ENCODE measurements at regions not wholly inside any gene's neighbourhood (a gene's known extent, or its start where the extent isn't known, plus 50 kb on each side); places are given as distances from the start of the nearest gene placed in this dataset.
"Not testable (repeated sequence)": the region's sequence is repeated elsewhere in the genome, so short reads cannot be mapped to it uniquely, and the experiment has no call there.

GRCh38 chr3:89533275-89533674, 425.9 kb downstream of the EPHA3 start:
- DNase-seq (ENCODE audit: low read depth in 2 of 2), result no peak

GRCh38 chr3:89554587-89554986, 447.2 kb downstream of the EPHA3 start:
- not testable (repeated sequence) for DNase-seq (ENCODE audit: low read depth in 2 of 2)

GRCh38 chr3:89558711-89559110, 451.3 kb downstream of the EPHA3 start:
- no peak for DNase-seq (ENCODE audit: low read depth in 2 of 2)

- DNase-seq (ENCODE audit: low read depth in 2 of 2), result peak; percentile 72 to 73
Observed at GRCh38 chr3:89560568-89560967, 453.1 kb downstream of the EPHA3 start.

GRCh38 chr3:89562373-89562772, 455.0 kb downstream of the EPHA3 start:
- DNase-seq (ENCODE audit: low read depth in 2 of 2), result no peak

GRCh38 chr3:89565098-89565497, 457.7 kb downstream of the EPHA3 start:
- DNase-seq (ENCODE audit: low read depth in 2 of 2), result no peak

- no peak for DNase-seq (ENCODE audit: low read depth in 2 of 2)
Observed at GRCh38 chr3:89570465-89570864, 463.0 kb downstream of the EPHA3 start.

- DNase-seq (ENCODE audit: low read depth in 2 of 2), result no peak
Observed at GRCh38 chr3:89571298-89571697, 463.9 kb downstream of the EPHA3 start.

GRCh38 chr3:89571707-89572106, 464.3 kb downstream of the EPHA3 start:
- no peak for DNase-seq (ENCODE audit: low read depth in 2 of 2)

- no peak for DNase-seq (ENCODE audit: low read depth in 2 of 2)
Observed at GRCh38 chr3:89572261-89572660, 464.8 kb downstream of the EPHA3 start.

GRCh38 chr3:89576417-89576816, 469.0 kb downstream of the EPHA3 start:
- no peak for DNase-seq (ENCODE audit: low read depth in 2 of 2)

- DNase-seq (ENCODE audit: low read depth in 2 of 2), result no peak
Observed at GRCh38 chr3:89577637-89578530, 470.5 kb downstream of the EPHA3 start.

GRCh38 chr3:89580859-89581258, 473.4 kb downstream of the EPHA3 start:
- no peak for DNase-seq (ENCODE audit: low read depth in 2 of 2)

GRCh38 chr3:89584398-89584797, 477.0 kb downstream of the EPHA3 start:
- DNase-seq (ENCODE audit: low read depth in 2 of 2), result no peak

- DNase-seq (ENCODE audit: low read depth in 2 of 2), result no peak
Observed at GRCh38 chr3:89586256-89586655, 478.8 kb downstream of the EPHA3 start.

GRCh38 chr3:89586676-89587075, 479.3 kb downstream of the EPHA3 start:
- no peak for DNase-seq (ENCODE audit: low read depth in 2 of 2)

GRCh38 chr3:89606151-89606550, 498.7 kb downstream of the EPHA3 start:
- DNase-seq (ENCODE audit: low read depth in 2 of 2), result no peak

- no peak for DNase-seq (ENCODE audit: low read depth in 2 of 2)
Observed at GRCh38 chr3:89612027-89612426, 504.6 kb downstream of the EPHA3 start.

GRCh38 chr3:89613241-89613640, 505.8 kb downstream of the EPHA3 start:
- DNase-seq (ENCODE audit: low read depth in 2 of 2), result no peak

GRCh38 chr3:89617706-89618105, 510.3 kb downstream of the EPHA3 start:
- no peak for DNase-seq (ENCODE audit: low read depth in 2 of 2)

- no peak for DNase-seq (ENCODE audit: low read depth in 2 of 2)
Observed at GRCh38 chr3:89619263-89619662, 511.8 kb downstream of the EPHA3 start.

- DNase-seq (ENCODE audit: low read depth in 2 of 2), result no peak
Observed at GRCh38 chr3:89622063-89622700, 514.8 kb downstream of the EPHA3 start.

GRCh38 chr3:89624494-89624893, 517.1 kb downstream of the EPHA3 start:
- no peak for DNase-seq (ENCODE audit: low read depth in 2 of 2)
